Central memory CD8-positive, alpha-beta T cell (primary cell): ENCODE measurements at regions not wholly inside any gene's neighbourhood (a gene's known extent, or its start where the extent isn't known, plus 50 kb on each side); places are given as distances from the start of the nearest gene placed in this dataset.

Source experiments
- ATAC-seq: fragments of 150-1000 bp; cut with Tn5 transposase; replicated peaks from 2 replicates; pipeline ENCODE4 v1.10.0; 2022; ENCODE audit warnings: mild to moderate bottlenecking, moderate FRiP score, moderate number of reproducible peaks; ENCODE audit not compliant: poor library complexity, severe bottlenecking; ENCODE audit errors: extremely low read depth
- DNase-seq, 2 donors: peaks; one replicate each; pipeline ENCODE4 v3.0.0; 2021; ENCODE audit warnings: low spot score in 2 of 2
- H3K27ac Mint-ChIP-seq: one replicate; pipeline ENCODE4 v1.8.0; 2022; ENCODE audit warnings: low read depth, mild to moderate bottlenecking, moderate library complexity, mixed read lengths
- H3K27me3 Mint-ChIP-seq: one replicate; pipeline ENCODE4 v1.8.0; 2022; ENCODE audit warnings: mixed read lengths
- H3K36me3 Mint-ChIP-seq: one replicate; pipeline ENCODE4 v1.8.0; 2022; ENCODE audit warnings: mild to moderate bottlenecking, moderate library complexity, mixed read lengths; ENCODE audit not compliant: insufficient read depth
- H3K4me1 Mint-ChIP-seq: one replicate; pipeline ENCODE4 v1.8.0; 2022; ENCODE audit warnings: mixed read lengths
- H3K4me3 Mint-ChIP-seq: one replicate; pipeline ENCODE4 v1.8.0; 2022; ENCODE audit warnings: mild to moderate bottlenecking, moderate library complexity, mixed read lengths
- H3K9me3 Mint-ChIP-seq: one replicate; pipeline ENCODE4 v1.8.0; 2022; ENCODE audit warnings: mixed read lengths

DNA sequence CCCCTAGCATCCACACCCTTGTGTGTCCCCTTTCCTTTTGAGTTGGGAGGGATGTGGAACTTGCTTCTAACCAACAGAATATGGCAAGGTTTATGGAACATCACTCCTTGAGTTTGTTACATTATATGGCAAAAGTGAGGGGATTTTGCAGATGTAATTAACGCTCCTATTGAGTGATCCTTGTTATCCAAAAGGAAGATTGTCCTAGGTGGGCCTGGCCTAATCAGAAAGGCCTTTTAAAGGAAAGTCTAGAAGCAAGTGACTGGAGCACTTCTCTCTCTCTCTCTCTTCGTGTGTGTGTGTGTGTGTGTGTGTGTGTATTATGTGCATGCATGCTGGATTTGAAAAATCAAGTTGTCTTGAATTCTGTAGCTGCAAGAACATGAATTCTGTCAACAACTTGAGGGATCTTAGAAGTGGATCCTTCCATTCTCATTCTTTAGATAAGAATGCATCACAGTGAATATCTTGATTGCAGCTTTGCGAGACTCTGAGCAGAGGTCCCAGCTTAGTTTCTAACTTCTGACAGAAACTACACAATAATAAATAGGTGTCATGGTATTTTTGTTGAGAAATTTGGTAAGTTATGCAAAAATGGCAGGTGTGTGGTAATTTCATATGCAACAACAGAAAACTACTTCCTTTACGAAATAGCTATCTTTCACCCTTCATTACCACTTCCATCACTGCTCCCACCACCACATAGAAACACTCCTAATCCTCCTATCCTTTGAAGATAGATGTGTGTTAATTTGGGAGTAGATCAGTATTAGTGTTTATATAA is 360.9 kb upstream of the CBLB start:
- H3K36me3 Mint-ChIP-seq: no peaks in the 10 kb centered on the region
- no peaks in the 10 kb centered on the region for H3K27me3 Mint-ChIP-seq
- H3K27ac Mint-ChIP-seq: no peak overlapping the region
- no peak overlapping the region for H3K4me3 Mint-ChIP-seq
- ATAC-seq (no peak), DNase-seq (no peak)
- H3K4me1 Mint-ChIP-seq: peaks cover 13% of the 10 kb centered on the region
- H3K9me3 Mint-ChIP-seq: no peaks in the 10 kb centered on the region

DNA sequence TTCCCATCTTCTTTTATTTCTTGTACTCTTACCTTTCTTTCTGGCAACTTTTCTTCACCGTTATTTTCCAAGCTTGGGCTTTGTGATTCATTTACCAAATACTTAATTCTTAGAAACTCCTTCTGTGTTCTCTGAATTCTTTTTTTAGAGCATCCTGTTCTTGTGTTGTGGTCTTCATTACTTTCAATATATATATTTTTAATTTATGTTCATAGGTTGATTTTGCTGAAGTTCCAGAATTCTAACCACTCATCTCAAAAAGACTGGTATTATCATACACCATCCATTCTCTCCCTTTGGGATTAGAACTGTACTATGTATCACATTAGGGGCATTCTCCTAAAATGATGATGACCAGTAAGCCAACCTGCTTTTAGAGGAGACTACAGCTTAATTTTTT is 362.3 kb upstream of the CBLB start:
- H3K27me3 Mint-ChIP-seq: no peaks in the 10 kb centered on the region
- no peak for DNase-seq
- peaks cover 13% of the 10 kb centered on the region for H3K4me1 Mint-ChIP-seq
- H3K36me3 Mint-ChIP-seq: no peaks in the 10 kb centered on the region
- no peak for ATAC-seq
- peak overlapping the region; percentile 10 for H3K4me3 Mint-ChIP-seq
- H3K9me3 Mint-ChIP-seq: no peaks in the 10 kb centered on the region
- peak overlapping the region; percentile 3 for H3K27ac Mint-ChIP-seq

DNA sequence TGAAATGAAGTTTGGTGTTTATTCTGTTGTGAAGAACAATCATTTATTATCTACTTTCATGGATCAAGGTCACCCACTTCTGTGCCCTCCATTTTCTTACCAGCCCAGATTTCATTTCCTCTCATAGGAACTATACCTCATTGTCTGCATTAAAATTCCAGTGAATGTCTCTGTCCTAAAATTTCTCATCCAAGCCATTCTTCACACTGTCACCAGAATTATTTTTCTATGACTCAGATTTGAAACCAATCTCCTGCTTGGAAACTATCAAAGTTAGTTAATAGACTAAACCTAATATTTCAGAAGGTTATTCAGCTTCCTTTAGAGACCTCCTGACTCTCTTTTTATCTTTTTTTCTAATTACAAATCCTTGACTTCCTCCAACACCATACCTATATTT is 364.1 kb upstream of the CBLB start:
- no peak for ATAC-seq
- Mint-ChIP-seq H3K27ac (no peak overlapping the region), H3K4me3 (no peak overlapping the region), H3K36me3 (no peaks in the 10 kb centered on the region), H3K4me1 (peaks cover 13% of the 10 kb centered on the region), H3K9me3 (peaks cover 5% of the 10 kb centered on the region), H3K27me3 (no peaks in the 10 kb centered on the region)
- no peak for DNase-seq

DNA sequence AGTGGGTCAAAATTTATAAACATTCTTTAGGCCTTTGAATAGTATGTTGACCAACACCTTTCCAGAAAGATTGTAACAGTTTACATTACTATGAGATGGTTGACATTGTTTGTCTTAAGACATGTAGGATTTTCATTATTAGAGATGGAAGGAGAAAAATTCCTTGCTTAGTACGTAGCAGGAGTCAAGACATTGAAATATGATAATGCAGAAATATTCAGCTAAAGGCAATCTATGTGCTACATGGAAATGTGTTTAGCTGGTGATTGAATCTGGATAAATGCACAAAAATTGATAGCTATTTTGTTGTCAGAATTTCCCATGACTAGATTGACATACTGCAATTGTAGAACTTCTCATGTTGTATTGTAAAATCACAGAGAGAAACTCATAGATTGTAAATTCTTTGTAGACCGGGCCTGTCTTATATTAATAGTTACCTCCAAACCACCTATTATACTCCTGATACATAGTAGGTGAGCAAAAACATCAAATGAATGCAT is 370.4 kb upstream of the CBLB start:
- no peak overlapping the region for H3K4me3 Mint-ChIP-seq
- H3K27ac Mint-ChIP-seq: no peak overlapping the region
- DNase-seq (no peak), ATAC-seq (no peak)
- no peaks in the 10 kb centered on the region for H3K36me3 Mint-ChIP-seq
- H3K9me3 Mint-ChIP-seq: peaks cover 5% of the 10 kb centered on the region
- no peaks in the 10 kb centered on the region for H3K4me1 Mint-ChIP-seq
- no peaks in the 10 kb centered on the region for H3K27me3 Mint-ChIP-seq

DNA sequence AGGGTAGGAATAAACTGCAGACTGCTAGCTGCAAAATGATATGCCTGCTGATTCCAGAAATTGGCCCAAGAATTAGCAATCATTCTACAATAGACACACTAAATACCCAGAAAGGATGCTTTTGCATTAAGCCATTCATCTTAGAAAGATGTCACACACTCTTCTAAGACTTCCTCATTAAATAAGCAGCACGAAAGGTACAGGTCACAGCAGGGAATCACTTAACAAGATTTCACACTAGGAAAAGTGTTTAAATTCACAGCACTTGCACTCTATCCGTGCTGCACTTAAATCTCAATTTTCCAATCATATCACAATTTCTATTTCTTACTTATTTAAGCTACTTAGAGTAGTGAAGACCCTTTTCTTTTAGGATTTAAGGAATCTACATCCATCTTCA is 372.8 kb upstream of the CBLB start:
- Mint-ChIP-seq H3K36me3 (no peaks in the 10 kb centered on the region), H3K4me3 (no peak overlapping the region), H3K27me3 (no peaks in the 10 kb centered on the region), H3K27ac (no peak overlapping the region), H3K9me3 (peaks cover 5% of the 10 kb centered on the region), H3K4me1 (no peaks in the 10 kb centered on the region)
- DNase-seq (no peak), ATAC-seq (no peak)

- no peak for ATAC-seq
These were observed 374.0 kb upstream of the CBLB start for GRCh38 chr3:106242781-106243180.

GRCh38 chr3:106245400-106245799 is 376.6 kb upstream of the CBLB start:
- Mint-ChIP-seq H3K4me1 (no peaks in the 10 kb centered on the region), H3K27me3 (no peaks in the 10 kb centered on the region), H3K36me3 (no peaks in the 10 kb centered on the region), H3K27ac (no peak overlapping the region), H3K4me3 (no peak overlapping the region), H3K9me3 (no peaks in the 10 kb centered on the region)
- DNase-seq (no peak), ATAC-seq (no peak)

More at GRCh38 chr3:106242781-106243180, 374.0 kb upstream of the CBLB start:
- Mint-ChIP-seq H3K36me3 (no peaks in the 10 kb centered on the region), H3K27me3 (no peaks in the 10 kb centered on the region), H3K4me3 (no peak overlapping the region), H3K9me3 (no peaks in the 10 kb centered on the region), H3K27ac (no peak overlapping the region), H3K4me1 (no peaks in the 10 kb centered on the region)
- DNase-seq: no peak

DNA sequence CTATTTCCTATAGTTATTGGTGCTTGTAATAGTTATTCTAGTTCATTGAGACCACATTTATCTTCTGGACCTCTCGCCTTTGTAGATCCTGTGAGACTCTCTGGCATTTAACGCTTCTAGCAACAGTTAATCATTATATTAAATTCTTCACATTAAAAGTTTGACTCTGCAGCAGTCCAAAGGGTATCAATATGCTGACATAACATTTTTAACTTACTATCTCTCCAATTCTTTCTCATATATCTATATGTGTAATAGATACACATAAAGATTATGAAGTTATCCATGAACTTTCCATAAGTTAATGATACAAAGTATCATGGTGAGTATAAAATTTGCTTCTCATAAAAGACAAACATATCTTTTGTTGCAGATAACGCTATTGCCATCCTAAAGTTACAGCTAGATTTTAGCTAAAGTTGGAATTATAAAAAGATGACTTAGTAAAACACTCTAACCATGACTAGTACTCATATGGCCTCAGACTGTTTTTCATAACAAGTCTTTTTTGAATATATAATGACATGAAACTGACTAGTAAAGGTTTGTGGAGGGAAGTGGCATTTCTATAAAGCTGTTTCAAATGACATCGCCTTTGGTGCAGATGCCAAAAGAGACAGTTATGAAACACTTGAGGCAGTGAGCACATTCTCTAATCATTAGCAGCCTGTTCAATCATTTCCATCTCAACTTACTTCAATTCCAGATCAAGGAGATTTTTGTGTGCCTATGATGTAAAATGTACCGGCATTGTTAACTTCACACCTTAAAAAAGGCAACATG is 379.3 kb upstream of the CBLB start:
- no peak overlapping the region for H3K27ac Mint-ChIP-seq
- no peaks in the 10 kb centered on the region for H3K36me3 Mint-ChIP-seq
- H3K27me3 Mint-ChIP-seq: no peaks in the 10 kb centered on the region
- no peak for DNase-seq
- no peaks in the 10 kb centered on the region for H3K9me3 Mint-ChIP-seq
- H3K4me3 Mint-ChIP-seq: no peak overlapping the region
- no peak for ATAC-seq
- no peaks in the 10 kb centered on the region for H3K4me1 Mint-ChIP-seq

DNA sequence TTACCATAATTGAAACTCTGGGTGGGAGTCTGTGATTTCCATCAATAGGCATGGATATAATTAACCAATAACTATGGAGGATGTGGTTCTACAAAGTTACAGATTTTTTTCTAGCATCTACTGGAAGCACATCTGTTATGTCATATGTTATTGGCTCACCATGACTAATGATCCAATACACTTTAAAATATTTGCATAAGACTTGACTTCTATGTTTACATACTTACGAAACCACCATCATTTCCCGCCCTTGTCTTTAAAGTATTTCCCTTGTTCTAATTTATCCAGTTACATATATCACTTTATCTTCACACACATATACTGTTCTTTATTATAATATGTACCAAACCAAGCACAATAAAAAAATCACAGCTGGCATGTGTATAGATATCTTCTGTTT is 380.3 kb upstream of the CBLB start:
- DNase-seq (no peak), ATAC-seq (no peak)
- Mint-ChIP-seq H3K4me1 (no peaks in the 10 kb centered on the region), H3K27me3 (no peaks in the 10 kb centered on the region), H3K36me3 (no peaks in the 10 kb centered on the region), H3K27ac (no peak overlapping the region), H3K4me3 (no peak overlapping the region), H3K9me3 (no peaks in the 10 kb centered on the region)

- no peak overlapping the region for H3K27ac Mint-ChIP-seq
- no peaks in the 10 kb centered on the region for H3K36me3 Mint-ChIP-seq
- no peaks in the 10 kb centered on the region for H3K9me3 Mint-ChIP-seq
- ATAC-seq (no peak), DNase-seq (no peak)
- no peak overlapping the region for H3K4me3 Mint-ChIP-seq
- no peaks in the 10 kb centered on the region for H3K4me1 Mint-ChIP-seq
- H3K27me3 Mint-ChIP-seq: no peaks in the 10 kb centered on the region
These were observed 381.2 kb upstream of the CBLB start for GRCh38 chr3:106249981-106250380.

DNA sequence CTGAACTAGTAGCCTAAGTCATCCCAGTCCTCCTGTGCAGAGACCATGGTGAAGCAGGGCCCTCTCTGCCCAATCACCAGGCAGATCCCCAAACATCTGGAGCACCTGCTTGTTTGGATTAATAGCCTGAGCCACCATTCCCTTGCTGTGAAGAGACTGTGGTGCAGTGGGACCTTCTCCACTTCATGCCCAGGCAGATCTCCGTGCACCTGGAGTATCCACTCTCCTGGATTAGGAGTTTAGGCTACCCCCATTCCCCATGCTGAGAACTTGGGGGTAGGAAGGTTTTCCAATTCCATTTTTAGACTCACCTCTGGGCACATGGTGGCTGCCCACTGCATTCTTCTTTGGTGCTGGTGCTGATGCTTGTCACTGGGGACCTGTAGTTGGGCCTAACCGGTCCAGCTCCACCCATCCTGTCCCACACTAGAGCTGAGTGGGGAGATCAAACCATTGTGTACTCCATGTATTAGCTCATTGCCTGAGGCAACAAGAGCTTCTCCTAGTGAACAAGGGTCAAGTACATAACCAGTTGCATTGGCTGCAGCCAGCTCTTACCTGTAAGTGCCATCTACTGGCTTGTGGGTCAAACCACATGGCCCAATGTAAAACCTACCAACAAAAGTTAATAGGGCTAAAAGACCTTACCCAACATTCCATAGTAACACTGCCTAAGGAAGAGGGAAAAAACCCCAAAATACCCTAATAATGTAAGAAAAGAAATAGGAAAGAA is 382.5 kb upstream of the CBLB start:
- Mint-ChIP-seq H3K27me3 (no peaks in the 10 kb centered on the region), H3K9me3 (no peaks in the 10 kb centered on the region), H3K27ac (no peak overlapping the region), H3K4me1 (no peaks in the 10 kb centered on the region), H3K36me3 (no peaks in the 10 kb centered on the region), H3K4me3 (no peak overlapping the region)
- ATAC-seq (no peak), DNase-seq (no peak)

DNA sequence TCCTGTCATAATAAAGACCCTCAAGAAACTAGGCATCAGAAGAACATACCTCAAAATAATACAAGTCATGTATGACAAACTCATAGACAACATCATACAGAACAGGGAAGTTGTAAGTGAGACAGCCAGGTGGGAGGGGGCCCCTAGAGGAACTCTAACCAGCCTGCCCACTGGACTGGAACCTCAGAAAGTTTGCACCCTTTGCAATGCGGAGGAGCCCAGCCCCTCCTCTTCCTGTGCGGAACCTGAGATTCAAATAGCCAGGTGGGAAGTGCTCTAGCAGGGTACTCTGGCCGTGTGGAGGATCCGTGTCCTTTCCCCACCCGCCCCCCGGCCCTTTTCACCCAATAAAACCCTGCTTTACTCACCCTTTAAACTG is 387.0 kb upstream of the CBLB start:
- Mint-ChIP-seq H3K27ac (no peak overlapping the region), H3K36me3 (no peaks in the 10 kb centered on the region), H3K4me1 (no peaks in the 10 kb centered on the region), H3K9me3 (no peaks in the 10 kb centered on the region), H3K4me3 (no peak overlapping the region), H3K27me3 (no peaks in the 10 kb centered on the region)
- DNase-seq: no peak
- peak; percentile 10 for ATAC-seq
